Suprapubic skin (tissue), 4 donors: ENCODE measurements at regions not wholly inside any gene's neighbourhood (a gene's known extent, or its start where the extent isn't known, plus 50 kb on each side); places are given as distances from the start of the nearest gene placed in this dataset.

Source experiments
- DNase-seq, 2 donors: peaks; one replicate each; pipeline ENCODE4 v3.0.0-alpha.2; 2019; ENCODE audit warnings: low spot score in 2 of 2
- H3K27ac ChIP-seq: fragments of 200-600 bp; sonication (generic); one replicate; pipeline ENCODE4 v1.5.1; 2019
- H3K27me3 ChIP-seq: fragments of 200-600 bp; sonication (generic); one replicate; pipeline ENCODE4 v1.5.1; 2019
- H3K36me3 ChIP-seq: fragments of 200-600 bp; sonication (generic); one replicate; pipeline ENCODE4 v1.5.1; 2019
- H3K4me1 ChIP-seq: fragments of 200-600 bp; sonication (generic); one replicate; pipeline ENCODE4 v1.5.1; 2019
- H3K4me3 ChIP-seq: fragments of 200-600 bp; sonication (generic); one replicate; pipeline ENCODE4 v1.5.1; 2019; ENCODE audit warnings: mild to moderate bottlenecking
- H3K9me3 ChIP-seq: fragments of 200-600 bp; sonication (generic); one replicate; pipeline ENCODE4 v1.5.1; 2019
- CTCF ChIP-seq, 2 donors: fragments of 200-600 bp in 1 of 2; fragments of 450-650 bp in 1 of 2; sonication (generic) in 1 of 2; IDR thresholded peaks; one replicate each; pipeline ENCODE4 v1.5.1; 2016 to 2019; ENCODE audit warnings: antibody characterized with exemption in 2 of 2, mild to moderate bottlenecking in 1 of 2, moderate library complexity in 1 of 2
- EP300 ChIP-seq: sonication (generic); formaldehyde crosslinking; IDR thresholded peaks from one replicate; pipeline ENCODE4 v1.6.1; 2017; ENCODE audit warnings: antibody characterized with exemption
- POLR2A ChIP-seq, 2 donors: fragments of 450-650 bp; IDR thresholded peaks; one replicate each; pipeline ENCODE4 v1.6.1; 2017; ENCODE audit warnings: antibody characterized with exemption in 2 of 2, mild to moderate bottlenecking in 2 of 2, moderate library complexity in 2 of 2
- POLR2AphosphoS5 ChIP-seq, 3 donors: sonication (generic); formaldehyde crosslinking; IDR thresholded peaks; one replicate each; pipeline ENCODE4 v1.6.1; 2017; ENCODE audit warnings: antibody characterized with exemption in 3 of 3
- WGBS: methylation state at CpG from one replicate; pipeline ENCODE4 v1.1.5; 2018; 5-methylcytosine and 5-hydroxymethylcytosine counted together

GRCh38 chr7:53281312-53281711 is 245.9 kb downstream of the POM121L12 start:
- H3K27me3 ChIP-seq, result no peaks in the 10 kb centered on the region
- no peaks in the 10 kb centered on the region for H3K4me1 ChIP-seq
- DNase-seq, result no peak
- no peak overlapping the region for H3K4me3 ChIP-seq
- TF ChIP-seq CTCF (IDR thresholded peaks at IDR 0.05), result no peak
- TF ChIP-seq POLR2A (IDR thresholded peaks at IDR 0.05), result no peak
- H3K36me3 ChIP-seq, result no peaks in the 10 kb centered on the region
- no peak overlapping the region for H3K27ac ChIP-seq
- no peaks in the 10 kb centered on the region for H3K9me3 ChIP-seq
- 85% methylated on average over 5 of the region's 5 CpGs for WGBS

GRCh38 chr7:53292341-53292740 is 256.9 kb downstream of the POM121L12 start:
- 37% methylated on average over 4 of the region's 4 CpGs for WGBS
- H3K4me1 ChIP-seq, result no peaks in the 10 kb centered on the region
- no peak for DNase-seq
- no peaks in the 10 kb centered on the region for H3K36me3 ChIP-seq
- no peak overlapping the region for H3K4me3 ChIP-seq
- TF ChIP-seq POLR2A (IDR thresholded peaks at IDR 0.05), result no peak
- TF ChIP-seq EP300, result no peak
- no peak for TF ChIP-seq POLR2AphosphoS5 (IDR thresholded peaks at IDR 0.05)
- TF ChIP-seq CTCF (IDR thresholded peaks at IDR 0.05), result no peak
- H3K27ac ChIP-seq, result no peak overlapping the region
- no peaks in the 10 kb centered on the region for H3K9me3 ChIP-seq
- H3K27me3 ChIP-seq, result no peaks in the 10 kb centered on the region

- H3K9me3 ChIP-seq, result no peaks in the 10 kb centered on the region
- H3K4me3 ChIP-seq, result no peak overlapping the region
- no peaks in the 10 kb centered on the region for H3K36me3 ChIP-seq
- H3K27me3 ChIP-seq, result no peaks in the 10 kb centered on the region
- no peak for TF ChIP-seq CTCF (IDR thresholded peaks at IDR 0.05)
- no peak for TF ChIP-seq EP300
- no peak for TF ChIP-seq POLR2A (IDR thresholded peaks at IDR 0.05)
- TF ChIP-seq POLR2AphosphoS5 (IDR thresholded peaks at IDR 0.05), result no peak
- no peak for DNase-seq
- WGBS, result 64% methylated on average over 4 of the region's 4 CpGs
- H3K27ac ChIP-seq, result no peak overlapping the region
- H3K4me1 ChIP-seq, result no peaks in the 10 kb centered on the region
These were observed 267.2 kb downstream of the POM121L12 start for GRCh38 chr7:53302496-53303246.

- Histone ChIP-seq H3K4me3 (no peak overlapping the region), H3K9me3 (no peaks in the 10 kb centered on the region), H3K36me3 (no peaks in the 10 kb centered on the region), H3K4me1 (no peaks in the 10 kb centered on the region), H3K27ac (no peak overlapping the region), H3K27me3 (no peaks in the 10 kb centered on the region)
- 54% methylated on average over 2 of the region's 2 CpGs for WGBS
- TF ChIP-seq POLR2A (IDR thresholded peaks at IDR 0.05) (no peak), CTCF (IDR thresholded peaks at IDR 0.05) (no peak), POLR2AphosphoS5 (IDR thresholded peaks at IDR 0.05) (no peak), EP300 (no peak)
- no peak for DNase-seq
These were observed 268.3 kb downstream of the POM121L12 start for GRCh38 chr7:53303781-53304180.

GRCh38 chr7:53306846-53307245 is 271.4 kb downstream of the POM121L12 start:
- no peak for DNase-seq
- no peaks in the 10 kb centered on the region for H3K36me3 ChIP-seq
- TF ChIP-seq EP300, result no peak
- no peak for TF ChIP-seq CTCF (IDR thresholded peaks at IDR 0.05)
- no peak for TF ChIP-seq POLR2AphosphoS5 (IDR thresholded peaks at IDR 0.05)
- no peak for TF ChIP-seq POLR2A (IDR thresholded peaks at IDR 0.05)
- no peaks in the 10 kb centered on the region for H3K9me3 ChIP-seq
- 88% methylated on average over 3 of the region's 3 CpGs for WGBS
- H3K27me3 ChIP-seq, result no peaks in the 10 kb centered on the region
- no peak overlapping the region for H3K4me3 ChIP-seq
- H3K4me1 ChIP-seq, result no peaks in the 10 kb centered on the region
- H3K27ac ChIP-seq, result no peak overlapping the region
